Occipital lobe (tissue), 1 donor: ENCODE measurements at regions not wholly inside any gene's neighbourhood (a gene's known extent, or its start where the extent isn't known, plus 50 kb on each side); places are given as distances from the start of the nearest gene placed in this dataset.

Experiments used
- DNase-seq: peaks from one replicate; lab custom pipeline; 2025; lab: John Stamatoyannopoulos, UW

GRCh38 chr20:60269573-60270162 lies 311.4 kb downstream of the CDH26 start:
- DNase-seq: no peak

GRCh38 chr20:60270341-60270740 lies 312.1 kb downstream of the CDH26 start:
- DNase-seq: no peak

GRCh38 chr20:60271597-60271996 lies 313.4 kb downstream of the CDH26 start:
- no peak for DNase-seq

DNA sequence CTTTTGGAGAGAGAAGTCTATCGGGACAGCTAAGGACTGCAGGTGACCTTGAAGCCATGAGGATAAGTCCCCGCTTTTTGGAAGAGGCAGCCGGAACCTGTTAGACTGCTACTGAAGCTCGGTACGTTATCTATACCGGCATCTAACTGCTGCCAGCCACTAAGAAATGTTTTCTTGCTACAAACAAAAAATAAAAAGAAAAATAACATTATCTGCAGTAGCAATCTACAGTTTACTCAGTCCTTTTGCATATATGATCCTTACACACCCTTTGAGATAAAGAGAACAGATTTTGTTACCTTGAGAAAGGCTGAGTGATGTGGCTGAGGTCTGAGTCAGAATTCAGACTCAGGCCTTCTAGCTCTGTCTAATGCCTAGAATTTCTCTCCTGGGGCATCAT lies 314.6 kb downstream of the CDH26 start:
- no peak for DNase-seq

DNA sequence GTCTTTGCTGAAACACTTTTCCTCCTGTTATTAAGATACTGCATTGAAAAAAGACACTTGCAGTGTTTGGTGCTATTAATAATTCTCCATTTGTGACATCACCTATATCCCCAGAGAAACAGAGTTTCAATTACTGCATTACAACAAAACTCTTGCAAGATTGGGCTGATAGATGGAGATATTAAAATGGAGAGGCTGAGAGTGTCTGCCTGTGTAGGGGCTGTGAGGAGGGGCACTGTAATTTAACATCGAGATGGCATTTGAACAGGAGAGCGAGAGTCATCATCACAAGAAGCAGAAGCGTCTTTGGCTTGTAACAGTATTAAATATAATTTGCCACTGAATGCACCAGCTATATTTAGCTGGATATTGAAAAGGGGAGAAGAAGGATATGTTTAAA lies 316.5 kb downstream of the CDH26 start:
- DNase-seq: no peak

- no peak for DNase-seq
Observed at GRCh38 chr20:60281295-60281694, 323.1 kb downstream of the CDH26 start.

GRCh38 chr20:60283281-60283680 lies 325.1 kb downstream of the CDH26 start:
- no peak for DNase-seq

GRCh38 chr20:60286764-60287163 lies 328.5 kb downstream of the CDH26 start:
- no peak for DNase-seq

DNA sequence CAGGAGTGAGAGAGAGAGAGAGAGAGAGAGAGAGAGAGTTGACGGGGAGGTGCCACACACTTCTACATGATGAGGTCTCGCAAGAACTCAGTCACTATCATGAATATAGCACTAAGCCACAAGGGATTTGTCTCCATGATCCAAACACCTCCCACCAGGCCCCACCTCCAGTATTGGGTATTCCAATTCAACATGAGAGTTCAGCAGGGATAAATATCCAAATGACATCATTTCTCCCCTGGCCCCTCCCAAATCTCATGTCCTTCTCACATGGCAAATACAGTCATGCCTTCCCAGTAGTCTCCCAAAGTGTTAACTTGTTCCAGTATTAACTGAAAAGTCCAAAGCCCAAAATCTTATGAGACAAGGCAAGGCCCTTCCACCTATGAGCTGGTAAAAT lies 330.7 kb downstream of the CDH26 start:
- no peak for DNase-seq

GRCh38 chr20:60292001-60292520 lies 333.8 kb downstream of the CDH26 start:
- DNase-seq: no peak

DNA sequence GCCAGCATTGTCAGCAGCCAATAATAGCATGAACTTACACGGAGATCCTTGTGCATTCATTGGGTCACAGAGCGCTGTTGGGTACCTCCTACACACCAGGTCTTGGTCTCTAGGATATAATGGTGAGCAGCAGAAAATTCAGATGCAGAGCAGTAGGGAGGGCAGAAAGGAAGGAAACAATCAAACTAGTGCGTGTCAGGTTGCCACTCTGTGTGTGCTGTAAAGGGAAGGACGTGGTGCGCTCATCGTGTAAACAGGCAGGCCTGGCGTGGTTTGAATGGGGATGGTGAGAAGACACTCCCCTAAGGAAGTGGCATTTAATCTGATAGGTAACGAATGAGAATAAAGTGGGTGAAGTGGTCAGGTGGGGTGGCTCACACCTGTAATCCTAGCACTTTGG lies 336.4 kb downstream of the CDH26 start:
- DNase-seq: no peak

- DNase-seq: no peak
Observed at GRCh38 chr20:60295214-60295613, 337.0 kb downstream of the CDH26 start.

DNA sequence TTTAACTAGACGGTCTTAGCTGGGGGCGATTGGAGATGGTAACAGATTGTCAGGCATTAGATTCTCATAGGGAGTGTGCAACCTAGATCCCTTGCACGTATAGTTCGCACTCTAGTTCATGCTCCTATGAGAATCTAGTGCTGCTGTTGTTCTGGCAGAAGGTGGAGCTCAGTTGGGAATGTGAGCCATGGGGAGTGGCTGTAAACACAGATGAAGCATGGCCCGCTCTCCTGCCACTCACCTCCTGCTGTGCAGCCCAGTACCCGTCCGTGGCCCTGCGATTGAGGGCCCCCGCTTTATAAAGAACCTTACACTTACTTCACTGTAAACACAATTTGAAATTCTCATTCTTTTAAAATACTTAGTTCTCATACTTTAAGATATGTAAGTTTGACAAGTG lies 339.4 kb downstream of the CDH26 start:
- DNase-seq: no peak

- no peak for DNase-seq
Observed at GRCh38 chr20:60298647-60299046, 340.4 kb downstream of the CDH26 start.

- no peak for DNase-seq
Observed at GRCh38 chr20:60299951-60300350, 341.7 kb downstream of the CDH26 start.

DNA sequence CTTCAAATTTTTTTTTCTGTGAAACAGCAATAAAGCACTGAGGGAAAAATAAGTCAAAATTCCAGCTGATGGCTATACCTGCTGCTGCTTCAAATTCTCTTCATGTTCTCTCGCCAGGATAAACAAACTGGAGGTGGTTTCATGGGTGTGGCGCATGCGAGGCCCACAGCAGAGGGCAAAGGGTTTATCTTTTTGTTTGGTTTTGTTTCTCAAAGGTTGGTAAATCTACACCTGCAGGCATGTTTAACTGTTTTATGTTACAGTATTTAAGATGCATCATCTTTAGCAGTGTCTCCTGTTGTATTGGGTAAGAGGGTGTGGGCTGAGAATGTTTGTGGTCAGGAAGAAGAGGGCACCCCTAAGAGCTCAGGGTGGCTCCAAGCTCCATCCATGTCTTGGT lies 342.2 kb downstream of the CDH26 start:
- no peak for DNase-seq

DNA sequence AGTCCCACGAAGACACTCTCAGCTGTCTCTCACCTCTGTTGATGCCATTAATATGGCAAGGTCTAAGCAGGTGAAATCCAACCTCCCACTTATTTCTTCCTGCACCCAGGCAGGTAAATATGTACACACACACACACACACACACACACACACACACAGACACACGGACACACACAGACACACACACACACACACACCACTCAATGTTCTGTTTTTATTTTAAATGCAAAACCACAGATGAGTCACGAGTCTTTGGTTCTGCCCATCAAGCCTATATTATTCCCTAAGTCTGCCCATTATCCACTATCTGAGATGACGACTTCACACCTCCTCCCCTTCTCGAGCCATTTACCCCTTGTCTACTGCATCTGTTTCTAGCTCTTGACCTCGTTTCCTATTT lies 344.7 kb downstream of the CDH26 start:
- no peak for DNase-seq

DNA sequence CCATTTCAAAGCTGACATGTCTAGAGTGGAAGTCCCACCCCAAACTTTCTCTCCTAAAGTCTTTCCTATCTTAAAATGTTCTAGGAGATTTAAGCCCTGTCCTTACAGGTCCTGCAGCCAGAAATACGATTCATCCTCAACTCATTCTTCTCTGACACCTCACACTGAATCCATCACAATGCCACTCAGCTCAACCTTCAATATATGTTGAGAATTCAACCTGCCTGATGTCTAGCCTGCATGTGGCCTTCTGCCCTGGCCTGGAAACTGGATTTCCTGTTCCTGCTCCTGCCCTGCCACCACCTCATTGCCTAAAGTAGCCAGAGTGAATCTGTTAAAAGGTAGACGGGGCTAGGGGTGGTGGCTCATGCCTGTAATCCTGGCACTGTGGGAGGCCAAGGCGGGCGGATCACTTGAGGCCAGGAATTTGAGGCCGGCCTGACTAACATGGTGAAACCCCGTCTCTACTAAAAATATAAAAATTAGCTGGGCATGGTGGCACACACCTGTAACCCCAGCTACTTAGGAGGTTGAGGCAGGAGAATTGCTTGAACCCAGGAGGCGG lies 345.9 kb downstream of the CDH26 start:
- DNase-seq: no peak

DNA sequence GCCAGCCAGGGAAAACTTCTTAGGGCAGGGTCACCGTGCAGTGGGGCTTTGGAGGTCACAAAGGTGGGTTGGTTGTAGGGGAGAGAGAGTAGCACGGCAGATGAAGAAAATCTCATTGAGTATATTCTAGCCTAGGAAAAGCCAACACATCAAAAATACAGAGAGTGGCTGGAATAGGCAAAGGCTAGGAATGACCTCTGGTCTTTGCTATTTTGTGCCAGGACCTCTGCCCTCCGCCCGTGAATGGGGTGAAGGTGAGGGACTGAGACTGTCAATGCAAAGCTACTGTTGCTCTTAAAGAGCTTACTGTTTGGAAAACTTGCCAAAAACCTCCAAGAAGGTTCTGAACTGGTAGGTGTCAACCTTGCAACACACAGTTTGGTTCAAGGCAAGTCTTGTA lies 346.7 kb downstream of the CDH26 start:
- DNase-seq: no peak

DNA sequence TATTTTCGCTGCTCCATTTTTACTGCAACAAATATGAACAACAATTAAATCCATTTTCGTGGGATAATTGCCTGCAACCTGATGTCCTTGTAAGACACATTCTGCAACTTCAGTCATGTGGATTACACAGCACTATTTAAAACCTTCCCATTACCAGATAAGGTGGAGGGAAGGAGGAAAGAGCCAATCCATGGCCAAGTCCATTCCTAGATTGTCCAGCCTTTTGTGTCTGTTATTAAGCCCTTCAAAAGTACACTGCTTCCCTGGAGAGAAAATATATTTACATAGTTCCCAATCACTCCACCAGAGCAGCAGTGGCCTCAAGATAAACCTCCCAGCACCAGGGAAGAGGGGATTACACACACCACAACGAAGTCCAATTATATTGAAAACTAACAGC lies 347.9 kb downstream of the CDH26 start:
- DNase-seq: no peak

DNA sequence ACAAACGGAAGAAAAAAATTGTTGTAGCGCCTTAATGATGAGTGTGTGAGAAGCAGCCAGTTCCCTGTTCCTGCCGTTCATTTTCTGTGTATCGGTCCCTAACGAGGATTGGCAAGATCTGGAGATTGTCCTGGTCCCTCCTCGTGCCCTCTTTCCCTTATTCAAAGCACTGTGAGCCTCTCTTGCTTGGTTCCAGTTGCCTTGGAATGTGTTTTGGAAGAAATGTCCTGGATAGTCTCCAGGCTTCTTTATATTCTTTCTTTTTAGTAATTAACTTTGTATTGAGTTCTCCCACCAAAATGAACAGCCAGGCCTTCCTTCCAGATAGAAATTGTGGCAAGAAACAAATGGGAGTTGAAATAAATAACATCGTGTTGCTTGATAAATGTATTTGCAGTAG lies 348.3 kb downstream of the CDH26 start:
- DNase-seq: no peak

- DNase-seq: no peak
Observed at GRCh38 chr20:60310560-60311349, 352.5 kb downstream of the CDH26 start.

GRCh38 chr20:60313191-60313590 lies 355.0 kb downstream of the CDH26 start:
- DNase-seq: no peak
